ENCODE measurements at regions not wholly inside any gene's neighbourhood (a gene's known extent, or its start where the extent isn't known, plus 50 kb on each side); places are given as distances from the start of the nearest gene placed in this dataset.

DNA sequence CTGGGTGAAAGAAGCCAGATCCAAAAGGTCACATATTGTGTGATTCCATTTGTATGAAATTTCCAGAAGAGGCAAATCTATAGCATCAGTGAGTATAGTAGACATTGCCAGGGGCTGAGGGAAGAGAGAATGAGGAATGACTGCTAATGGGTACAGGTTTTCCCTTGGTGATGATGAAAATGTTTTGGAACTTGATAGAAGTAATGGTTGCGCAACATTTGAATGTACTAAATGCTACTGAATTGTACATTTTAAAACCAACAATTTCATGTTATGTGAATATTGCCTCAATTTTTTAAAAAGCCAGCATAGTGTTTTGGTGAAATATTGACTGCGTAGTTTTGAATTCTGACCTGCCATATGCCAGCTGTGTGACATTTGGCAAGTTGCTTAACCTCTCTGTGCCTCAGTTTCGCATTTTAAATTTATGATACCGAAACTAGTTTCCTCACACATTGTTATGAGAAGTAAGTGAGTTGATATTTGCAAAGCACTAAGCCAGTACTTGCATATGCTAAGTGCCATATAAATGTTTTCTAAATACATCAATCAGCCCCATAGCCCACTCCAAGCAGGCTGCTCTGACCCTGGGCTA is 75.4 kb upstream of the TMEM45B start:
- Mint-ChIP-seq H3K27me3 (peaks cover 27% of the 10 kb centered on the region), H3K27ac (no peak overlapping the region), H3K4me3 (no peak overlapping the region), H3K4me1 (no peaks in the 10 kb centered on the region), H3K9me3 (ENCODE audit: insufficient read depth) (peaks cover 6% of the 10 kb centered on the region)
- Histone ChIP-seq H3K27me3 (replicated peaks in 1 of 4; ENCODE audit: control extremely low read depth in 1 of 4, control insufficient read depth in 3 of 4, insufficient read depth in 4 of 4, low read length in 3 of 4) (peaks cover 0 to 8% (median 0%) of the 10 kb centered on the region in 4 experiments), H3K27ac (ENCODE audit: low read length in 2 of 2) (no peak overlapping the region), H3K4me3 (ENCODE audit: control extremely low read depth in 1 of 5, extremely low read depth in 1 of 5, insufficient read depth in 1 of 5, low read depth in 2 of 5, low read length in 4 of 5) (no peak overlapping the region), H3K9ac (ENCODE audit: low read length) (no peak overlapping the region), H3K36me3 (replicated peaks in 1 of 2; ENCODE audit: control extremely low read depth in 1 of 2, control insufficient read depth in 1 of 2, extremely low read depth in 1 of 2, insufficient read depth in 2 of 2, low read length in 1 of 2) (no peaks in the 10 kb centered on the region), H3K79me2 (ENCODE audit: control insufficient read depth, insufficient read depth, low read length) (no peaks in the 10 kb centered on the region), H2AFZ (ENCODE audit: insufficient read depth, low read depth, low read length, poor library complexity, severe bottlenecking) (no peak overlapping the region), H3K4me2 (replicated peaks; ENCODE audit: low read depth, low read length, poor library complexity, severe bottlenecking) (no peak overlapping the region), H3K9me3 (ENCODE audit: control extremely low read depth in 1 of 3, control insufficient read depth in 2 of 3, insufficient read depth in 1 of 3, low read length in 2 of 3) (no peaks in the 10 kb centered on the region), H4K20me1 (ENCODE audit: control insufficient read depth, insufficient read depth, low read length, poor library complexity, severe bottlenecking) (no peaks in the 10 kb centered on the region), H3K4me1 (ENCODE audit: control insufficient read depth in 2 of 2, insufficient read depth in 2 of 2, low read length in 2 of 2) (no peaks in the 10 kb centered on the region)
- CTCF ChIA-PET: no interaction called here
- POLR2A ChIA-PET: no interaction called here
- intact Hi-C loops (cut with micrococcal nuclease): no loop called here
- DNase-seq (no peak), ATAC-seq (ENCODE audit: low read depth) (no peak)
- TF ChIP-seq, protein P1, sequence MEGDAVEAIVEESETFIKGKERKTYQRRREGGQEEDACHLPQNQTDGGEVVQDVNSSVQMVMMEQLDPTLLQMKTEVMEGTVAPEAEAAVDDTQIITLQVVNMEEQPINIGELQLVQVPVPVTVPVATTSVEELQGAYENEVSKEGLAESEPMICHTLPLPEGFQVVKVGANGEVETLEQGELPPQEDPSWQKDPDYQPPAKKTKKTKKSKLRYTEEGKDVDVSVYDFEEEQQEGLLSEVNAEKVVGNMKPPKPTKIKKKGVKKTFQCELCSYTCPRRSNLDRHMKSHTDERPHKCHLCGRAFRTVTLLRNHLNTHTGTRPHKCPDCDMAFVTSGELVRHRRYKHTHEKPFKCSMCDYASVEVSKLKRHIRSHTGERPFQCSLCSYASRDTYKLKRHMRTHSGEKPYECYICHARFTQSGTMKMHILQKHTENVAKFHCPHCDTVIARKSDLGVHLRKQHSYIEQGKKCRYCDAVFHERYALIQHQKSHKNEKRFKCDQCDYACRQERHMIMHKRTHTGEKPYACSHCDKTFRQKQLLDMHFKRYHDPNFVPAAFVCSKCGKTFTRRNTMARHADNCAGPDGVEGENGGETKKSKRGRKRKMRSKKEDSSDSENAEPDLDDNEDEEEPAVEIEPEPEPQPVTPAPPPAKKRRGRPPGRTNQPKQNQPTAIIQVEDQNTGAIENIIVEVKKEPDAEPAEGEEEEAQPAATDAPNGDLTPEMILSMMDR (IDR thresholded peaks at IDR 0.05): no peak
- no peak for TF ChIP-seq EZH2 (IDR thresholded peaks at IDR 0.05; ENCODE audit: borderline replicate concordance, insufficient read depth, low read depth, low read length, poor library complexity, severe bottlenecking)
- 100% methylated on average over 3 of the region's 4 CpGs for WGBS (ENCODE audit: insufficient coverage)

DNA sequence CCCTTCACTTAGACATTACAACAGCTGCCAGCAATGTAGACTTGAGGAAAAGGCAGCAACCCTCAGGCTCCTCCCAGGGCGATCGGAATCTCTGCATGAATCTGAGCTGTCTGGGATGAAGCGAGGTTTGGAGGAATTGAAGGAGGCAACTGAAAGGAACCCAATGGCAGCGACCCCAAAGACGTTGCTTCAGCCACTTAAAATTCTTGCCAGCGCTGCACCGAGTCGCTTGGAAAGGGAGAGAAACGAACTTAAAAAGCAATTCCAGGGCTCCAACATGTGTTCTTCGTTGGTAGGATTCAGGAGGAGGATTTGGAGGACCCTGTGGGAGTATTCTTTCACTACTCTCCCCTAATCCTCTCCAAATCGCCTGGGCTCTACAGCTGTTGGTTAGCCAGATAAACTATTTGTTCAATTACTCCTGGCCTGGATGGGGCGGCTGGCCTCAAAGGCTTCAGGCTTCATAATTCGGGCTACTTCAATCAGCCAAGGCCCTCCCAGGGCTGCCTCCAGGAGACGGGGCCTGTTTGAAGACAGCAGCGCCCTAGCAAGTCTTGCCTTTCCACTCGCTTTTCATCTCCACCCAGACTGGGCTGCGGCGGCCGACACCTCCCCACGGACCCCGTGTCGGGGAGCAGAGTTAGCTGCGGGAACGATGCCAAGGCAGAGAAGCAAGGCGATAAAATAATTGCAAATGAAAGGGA is 72.4 kb upstream of the TMEM45B start:
- Histone ChIP-seq H3K4me2 (replicated peaks; ENCODE audit: low read depth, low read length, poor library complexity, severe bottlenecking) (no peak overlapping the region), H3K79me2 (ENCODE audit: control insufficient read depth, insufficient read depth, low read length) (no peaks in the 10 kb centered on the region), H3K9me3 (ENCODE audit: control extremely low read depth in 1 of 3, control insufficient read depth in 2 of 3, insufficient read depth in 1 of 3, low read length in 2 of 3) (no peaks in the 10 kb centered on the region), H3K36me3 (replicated peaks in 1 of 2; ENCODE audit: control extremely low read depth in 1 of 2, control insufficient read depth in 1 of 2, extremely low read depth in 1 of 2, insufficient read depth in 2 of 2, low read length in 1 of 2) (no peaks in the 10 kb centered on the region), H3K9ac (ENCODE audit: low read length) (no peak overlapping the region), H3K27me3 (replicated peaks in 1 of 4; ENCODE audit: control extremely low read depth in 1 of 4, control insufficient read depth in 3 of 4, insufficient read depth in 4 of 4, low read length in 3 of 4) (peaks cover 0 to 5% (median 0%) of the 10 kb centered on the region in 4 experiments), H3K4me1 (ENCODE audit: control insufficient read depth in 2 of 2, insufficient read depth in 2 of 2, low read length in 2 of 2) (no peaks in the 10 kb centered on the region), H4K20me1 (ENCODE audit: control insufficient read depth, insufficient read depth, low read length, poor library complexity, severe bottlenecking) (no peaks in the 10 kb centered on the region), H3K27ac (ENCODE audit: low read length in 2 of 2) (no peak overlapping the region), H3K4me3 (ENCODE audit: control extremely low read depth in 1 of 5, extremely low read depth in 1 of 5, insufficient read depth in 1 of 5, low read depth in 2 of 5, low read length in 4 of 5) (no peak overlapping the region), H2AFZ (ENCODE audit: insufficient read depth, low read depth, low read length, poor library complexity, severe bottlenecking) (no peak overlapping the region)
- 84% methylated on average over 18 of the region's 25 CpGs for WGBS (ENCODE audit: insufficient coverage)
- H3K27ac Mint-ChIP-seq: no peak overlapping the region
- peaks cover 9% of the 10 kb centered on the region for H3K27me3 Mint-ChIP-seq
- ATAC-seq (ENCODE audit: low read depth) (no peak), DNase-seq (no peak)
- POLR2A ChIA-PET: no interaction called here
- TF ChIP-seq EZH2 (IDR thresholded peaks at IDR 0.05; ENCODE audit: borderline replicate concordance, insufficient read depth, low read depth, low read length, poor library complexity, severe bottlenecking): no peak
- TF ChIP-seq, protein P1 (IDR thresholded peaks at IDR 0.05): no peak
- intact Hi-C loops (cut with micrococcal nuclease): no loop called here
- no peak overlapping the region for H3K4me3 Mint-ChIP-seq
- CTCF ChIA-PET: no interaction called here
- H3K9me3 Mint-ChIP-seq (ENCODE audit: insufficient read depth): peaks cover 6% of the 10 kb centered on the region
- H3K4me1 Mint-ChIP-seq: no peaks in the 10 kb centered on the region

Measured in B cell (primary cell).